HG03159 (cell line): ENCODE measurements at regions not wholly inside any gene's neighbourhood (a gene's known extent, or its start where the extent isn't known, plus 50 kb on each side); places are given as distances from the start of the nearest gene placed in this dataset.

ENCODE experiments used
- ATAC-seq: cut with Tn5 transposase; IDR thresholded peaks from one replicate; pipeline ENCODE4 v1.9.1; 2021; ENCODE audit warnings: mild to moderate bottlenecking, moderate library complexity; ENCODE audit not compliant: unreplicated experiment

DNA sequence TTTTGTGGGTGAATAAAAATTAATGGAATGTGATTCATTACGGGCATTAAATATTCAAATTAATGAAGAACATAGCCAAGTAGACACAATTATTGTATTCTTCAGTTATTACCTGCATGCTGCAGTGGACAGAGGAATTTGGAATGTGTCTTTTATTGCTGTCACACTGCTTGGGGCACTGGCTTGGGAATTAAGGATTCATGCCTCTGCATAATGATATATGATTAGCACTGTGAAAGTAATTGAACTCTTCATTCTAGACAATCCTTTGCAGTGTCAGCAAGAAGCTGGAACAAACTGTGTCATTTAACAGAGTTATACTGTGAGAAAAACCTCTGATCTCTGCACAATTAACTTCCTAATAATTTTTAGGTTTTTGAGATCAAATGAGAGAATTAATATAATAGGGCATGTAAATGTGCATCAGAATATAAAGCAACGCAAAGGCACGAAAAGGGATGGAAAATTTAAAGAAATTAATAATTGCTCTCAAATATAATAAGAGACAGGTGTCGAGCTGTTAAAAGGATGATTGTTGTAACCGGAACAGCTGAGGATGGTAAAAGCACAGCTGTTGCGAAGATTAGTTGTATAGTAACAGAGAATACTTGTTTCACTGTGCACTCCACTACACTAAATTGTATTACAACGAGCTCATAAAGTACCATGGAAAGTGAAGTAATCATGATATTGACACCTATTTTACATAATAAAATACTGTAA, 235.1 kb upstream of the MIR17HG start:
- ATAC-seq = no peak

DNA sequence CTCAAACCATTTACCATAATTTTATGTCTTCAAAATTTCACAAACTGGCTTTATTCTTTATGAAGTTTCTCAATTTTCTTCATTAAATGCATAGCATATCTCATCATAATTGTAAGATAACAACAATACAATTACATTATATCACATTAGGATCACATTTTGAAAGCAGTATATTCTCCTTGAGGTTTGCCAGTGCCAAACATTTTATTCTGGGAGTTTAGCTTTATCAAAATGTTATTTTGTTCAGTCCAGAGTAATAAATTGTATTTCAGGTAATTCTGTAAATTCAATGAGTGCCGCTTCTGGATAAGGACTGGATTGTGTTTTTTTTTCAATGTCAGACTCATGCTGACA, 234.6 kb upstream of the MIR17HG start:
- ATAC-seq = no peak

DNA sequence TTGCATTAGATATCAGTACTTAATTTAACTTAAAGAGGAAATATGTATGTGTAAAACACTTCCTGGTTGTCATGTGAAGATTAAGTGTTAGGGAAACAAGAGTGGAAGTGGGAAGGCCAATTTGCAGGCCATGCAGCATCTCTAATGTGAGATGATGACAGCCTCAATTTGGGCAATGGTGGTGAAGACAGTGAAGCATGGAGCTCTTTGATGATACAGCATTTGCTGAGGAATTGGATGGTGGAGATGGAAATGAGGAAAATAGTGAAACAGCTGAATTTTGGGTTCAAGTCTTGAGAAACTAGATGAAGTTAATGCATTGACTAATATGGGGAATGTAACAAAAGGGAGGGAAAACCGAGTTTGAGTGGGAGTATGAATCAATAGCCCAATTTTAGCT, 231.7 kb upstream of the MIR17HG start:
- ATAC-seq = no peak

DNA sequence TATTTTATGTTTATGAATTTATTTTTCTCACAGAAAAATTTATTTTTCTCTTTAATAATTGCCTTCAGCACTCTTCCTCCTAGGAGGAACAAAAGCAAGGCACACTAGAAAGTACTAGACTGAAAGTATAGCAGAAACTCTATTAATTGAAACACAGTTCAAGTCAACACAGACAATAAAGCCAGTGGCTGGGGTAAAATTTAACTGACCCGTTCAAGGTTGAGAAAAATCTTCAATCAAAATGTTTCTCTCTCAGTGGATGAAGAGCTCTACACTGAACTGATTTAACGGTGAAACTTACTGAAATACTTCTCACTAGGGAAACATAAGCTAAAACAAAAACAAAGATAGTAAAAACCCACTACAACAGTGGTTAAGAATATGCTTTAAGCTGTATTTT, 230.1 kb upstream of the MIR17HG start:
- no peak for ATAC-seq

DNA sequence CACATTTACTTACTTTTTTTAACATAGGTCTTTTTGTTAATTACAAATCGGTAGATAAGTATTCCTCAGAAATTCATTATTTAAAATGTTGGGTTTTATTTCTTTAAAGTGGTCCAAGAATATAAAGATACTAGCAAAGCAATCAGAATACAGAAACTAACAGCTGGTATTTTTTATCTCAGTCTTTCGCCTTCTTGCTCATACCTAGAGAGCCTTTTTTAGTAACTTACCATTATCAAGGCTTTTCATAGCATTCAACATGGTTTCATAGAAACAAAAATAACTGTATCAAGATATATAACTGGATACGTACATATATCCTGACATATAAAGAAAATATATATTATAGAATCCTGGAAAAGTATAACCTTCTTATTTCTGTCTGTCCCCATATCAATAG, 227.8 kb upstream of the MIR17HG start:
- ATAC-seq = no peak

DNA sequence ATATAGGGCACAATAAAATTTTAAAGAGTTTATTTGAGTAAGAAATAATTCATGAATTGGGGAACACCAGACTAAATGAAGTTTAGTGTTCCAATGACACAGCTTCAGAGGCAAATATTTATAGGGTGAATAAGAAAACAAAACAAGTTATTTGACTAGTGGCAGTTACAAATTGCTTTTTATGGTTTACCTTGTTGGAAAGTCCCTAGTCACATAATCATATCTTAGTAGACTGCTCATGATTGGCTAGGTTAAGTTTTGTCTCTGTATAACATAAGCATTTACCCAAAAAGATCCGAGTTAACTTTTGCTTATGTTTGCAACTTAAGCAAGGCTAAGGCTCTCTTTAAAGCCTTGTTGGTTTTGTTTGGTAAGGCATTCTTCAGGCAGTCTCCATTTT, 224.7 kb upstream of the MIR17HG start:
- no peak for ATAC-seq

DNA sequence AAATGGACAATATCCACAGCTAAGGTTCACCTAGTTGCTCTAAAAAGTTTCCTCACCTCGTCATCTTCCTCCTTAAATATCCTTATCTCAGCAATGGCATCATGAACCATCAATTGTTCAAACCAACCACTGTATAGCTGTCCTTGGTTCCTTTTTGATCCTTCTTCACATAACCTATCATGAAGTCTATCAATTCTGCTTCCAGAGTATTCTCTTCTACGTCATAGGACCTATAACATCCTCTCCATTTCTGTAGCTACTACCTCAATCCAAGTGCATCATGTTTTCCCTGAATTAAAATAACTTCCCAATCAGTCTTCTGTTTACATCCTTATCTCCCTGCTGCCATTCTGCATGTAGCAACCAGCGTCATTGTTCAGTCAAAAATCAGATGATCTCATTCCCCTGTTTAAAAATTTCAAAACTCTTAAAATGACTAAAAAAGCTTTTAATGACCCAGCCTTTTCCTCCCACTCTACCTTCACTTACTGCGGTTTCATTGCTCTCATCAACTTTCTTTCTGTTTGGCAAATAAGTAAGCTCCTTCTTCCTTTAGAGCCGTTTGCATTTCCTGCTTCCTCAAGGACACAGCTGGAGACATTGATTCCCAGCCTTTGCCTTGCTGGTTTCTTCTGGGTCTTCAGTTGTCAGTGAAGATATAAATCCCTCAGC, 223.9 kb upstream of the MIR17HG start:
- peak; percentile 47 for ATAC-seq

DNA sequence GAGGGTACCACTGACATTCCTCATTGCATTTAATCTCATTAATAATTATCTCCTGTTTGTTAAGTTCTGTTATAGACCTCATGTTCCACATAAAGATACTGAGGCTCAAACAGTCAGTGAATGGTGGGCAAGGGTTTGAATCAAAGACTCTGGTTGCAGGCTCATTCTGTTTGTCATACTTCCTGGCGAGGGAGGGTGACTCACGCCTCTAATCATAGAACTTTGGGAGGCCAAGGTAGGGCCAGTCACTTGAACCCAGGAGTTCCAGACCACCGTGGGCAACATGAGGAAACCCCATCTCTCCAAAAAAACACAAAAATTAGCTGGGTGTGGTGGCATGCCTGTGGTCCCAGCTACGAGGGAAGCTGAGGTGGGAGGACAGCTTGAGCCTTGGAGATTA, 220.7 kb upstream of the MIR17HG start:
- no peak for ATAC-seq

DNA sequence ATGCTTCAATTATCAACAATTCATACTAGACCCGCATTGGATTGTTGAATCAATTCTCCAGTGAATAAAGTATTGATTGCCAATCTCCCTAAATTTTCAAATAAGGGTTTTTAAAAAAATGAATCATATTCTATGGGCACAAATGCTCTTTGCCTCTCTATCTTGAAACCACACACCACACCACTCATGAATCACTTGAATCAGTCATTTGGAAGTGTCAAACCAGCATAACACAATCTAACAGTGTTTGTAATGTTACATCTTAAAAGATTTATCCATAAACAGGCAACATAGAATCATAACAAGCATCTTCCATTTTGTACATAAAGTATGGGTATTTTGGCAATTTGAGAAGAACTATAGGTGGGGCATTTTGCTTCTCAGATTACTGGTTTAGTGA, 219.5 kb upstream of the MIR17HG start:
- ATAC-seq = no peak

DNA sequence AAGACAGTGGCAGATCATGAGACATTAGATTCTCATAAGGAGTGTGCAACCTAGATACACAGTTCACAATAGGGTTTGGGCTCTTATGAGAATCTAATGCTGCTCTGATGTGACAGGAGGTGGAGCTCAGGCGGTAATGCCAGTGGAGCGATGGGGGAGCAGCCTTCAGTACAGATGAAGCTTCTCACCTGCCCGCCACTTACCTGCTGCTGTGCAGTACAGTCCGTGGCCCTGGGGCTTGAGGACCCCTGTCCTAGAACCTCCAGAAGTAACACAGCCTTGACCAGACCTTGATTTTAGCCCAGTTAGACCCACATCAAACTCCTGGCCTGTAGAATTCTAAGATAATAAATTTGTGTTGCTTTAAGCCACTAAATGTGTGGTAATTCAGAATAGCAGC, 215.1 kb upstream of the MIR17HG start:
- no peak for ATAC-seq

DNA sequence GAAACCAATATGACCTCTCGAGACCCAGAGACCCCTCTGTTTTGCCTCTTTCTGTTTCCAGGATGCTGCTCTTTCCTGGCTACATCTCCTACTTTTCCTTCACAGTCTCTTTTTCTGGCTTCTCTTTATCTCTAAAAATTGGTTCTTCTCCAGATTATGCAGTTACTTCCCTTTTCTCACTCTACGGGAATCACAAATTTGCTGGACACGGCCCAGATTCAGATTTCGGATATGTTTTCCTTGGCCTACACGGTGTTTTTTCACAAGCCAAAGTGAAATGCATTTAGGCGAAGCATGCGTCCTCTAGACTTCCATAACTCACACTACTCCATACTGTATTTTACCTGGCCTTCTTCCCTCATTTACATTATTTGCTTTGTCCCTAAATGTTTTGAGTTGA, 214.7 kb upstream of the MIR17HG start:
- ATAC-seq = no peak

DNA sequence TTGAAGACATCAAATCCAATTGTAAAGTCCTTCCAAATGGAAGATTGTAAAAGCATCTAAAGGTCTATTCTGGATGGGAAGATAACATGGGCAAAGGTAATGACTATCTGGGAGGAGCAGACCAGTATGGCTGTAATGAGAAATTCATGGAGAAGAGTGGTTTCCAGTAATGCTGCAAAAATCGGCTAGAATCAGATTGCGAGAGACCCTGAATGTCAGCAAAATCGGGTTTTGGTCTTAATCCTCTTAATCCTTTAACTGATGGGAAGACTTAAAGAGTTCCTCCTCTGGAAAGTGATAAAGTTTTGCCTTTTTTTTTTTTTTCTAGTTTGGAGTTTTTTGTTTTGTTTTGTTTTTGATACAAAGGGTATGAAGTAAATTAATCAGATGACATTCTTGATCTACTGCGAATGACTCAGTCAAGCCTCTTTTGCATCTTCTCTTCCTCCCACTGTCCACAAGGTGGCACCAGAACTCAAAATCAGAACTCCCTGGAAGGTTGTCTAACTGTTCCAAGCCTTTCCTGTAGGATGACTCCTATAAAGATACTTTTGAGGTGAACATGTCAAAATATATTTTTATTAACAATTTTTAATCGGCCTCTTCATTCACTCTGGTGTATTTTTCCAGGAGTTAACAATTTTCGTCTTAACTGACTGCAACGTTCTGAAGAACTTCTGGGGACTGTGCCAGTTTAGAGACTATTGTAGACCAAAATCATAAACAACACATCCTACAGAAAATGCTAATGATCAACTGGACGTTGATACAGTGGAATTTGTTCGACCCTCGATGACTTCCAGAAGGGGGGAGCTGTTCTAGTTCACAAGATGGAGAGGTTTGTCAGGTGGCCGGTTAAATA, 213.3 kb upstream of the MIR17HG start:
- ATAC-seq = peak; percentile 82

DNA sequence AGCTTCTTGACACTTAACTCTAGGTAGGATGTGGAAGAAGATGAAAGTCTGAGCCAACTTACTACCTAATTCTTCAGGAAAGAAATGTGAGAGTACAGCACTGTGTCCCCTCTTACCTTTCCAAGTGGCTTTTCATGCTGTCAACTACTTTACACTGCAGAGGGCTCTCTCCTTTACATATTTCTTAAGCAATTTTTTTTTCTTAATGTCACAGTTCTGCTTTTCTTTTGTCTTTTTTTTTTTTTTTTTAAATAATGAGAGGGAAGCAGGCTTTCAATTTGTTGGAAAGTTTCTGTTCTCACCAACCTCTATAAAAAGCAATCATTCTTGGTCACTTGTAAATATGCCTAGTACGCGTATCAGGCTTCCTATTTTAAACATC, 212.7 kb upstream of the MIR17HG start:
- ATAC-seq = peak; percentile 22

DNA sequence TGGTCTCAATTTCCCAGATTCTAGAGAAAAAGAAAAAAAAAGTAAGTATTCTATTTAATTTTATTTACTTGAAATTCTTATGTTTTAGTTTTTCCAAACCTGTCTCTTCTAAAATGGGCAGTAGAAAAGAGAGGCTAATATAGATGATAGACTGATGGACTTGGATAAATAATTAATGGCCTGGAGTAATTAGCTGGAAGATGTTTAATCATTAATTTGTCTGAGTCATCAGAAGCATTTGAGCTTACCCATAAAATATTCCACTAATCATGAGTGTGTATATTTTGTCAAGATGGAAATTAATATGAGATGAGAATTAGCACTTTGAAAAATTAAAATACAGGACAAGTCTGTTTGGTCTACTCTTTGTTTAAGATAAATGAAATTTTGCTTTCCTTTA, 212.1 kb upstream of the MIR17HG start:
- ATAC-seq = no peak

DNA sequence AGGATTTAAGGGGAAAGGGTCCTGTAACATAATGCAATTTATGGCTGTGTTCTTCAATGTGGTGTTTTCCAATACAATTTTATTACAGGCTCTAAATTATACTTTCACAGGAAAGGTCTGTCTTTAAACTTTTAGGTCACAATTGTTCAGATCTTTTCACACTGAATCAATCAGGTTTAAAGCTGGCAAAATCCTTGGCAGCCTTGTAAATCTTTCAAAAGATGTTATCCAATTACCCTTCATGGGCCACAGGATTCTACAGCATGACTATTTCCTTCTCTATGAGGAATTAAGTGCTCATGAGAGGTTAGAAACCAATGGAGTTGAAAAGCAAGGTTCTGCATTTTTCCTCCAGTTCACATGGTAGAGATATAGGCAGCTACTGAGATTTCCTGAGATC, 211.5 kb upstream of the MIR17HG start:
- ATAC-seq = no peak

DNA sequence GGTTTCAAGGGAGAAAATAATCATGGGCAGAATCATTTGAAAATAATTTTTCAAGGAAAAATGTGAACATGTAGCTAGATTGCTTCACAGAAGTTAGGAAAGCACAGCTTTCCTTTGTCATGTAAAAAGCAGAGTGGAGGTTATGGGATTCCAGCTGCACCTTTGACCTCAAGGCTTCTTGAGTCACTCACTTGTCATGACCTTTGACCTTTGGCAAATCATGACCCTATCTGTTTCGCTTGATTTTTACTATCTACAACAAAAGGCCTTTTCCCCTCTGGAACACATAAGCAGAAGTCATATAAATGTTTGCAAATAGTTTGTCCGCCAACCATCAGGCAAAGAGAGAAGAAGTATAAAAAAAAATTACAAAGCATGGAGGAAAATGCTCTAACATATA, 210.7 kb upstream of the MIR17HG start:
- no peak for ATAC-seq

DNA sequence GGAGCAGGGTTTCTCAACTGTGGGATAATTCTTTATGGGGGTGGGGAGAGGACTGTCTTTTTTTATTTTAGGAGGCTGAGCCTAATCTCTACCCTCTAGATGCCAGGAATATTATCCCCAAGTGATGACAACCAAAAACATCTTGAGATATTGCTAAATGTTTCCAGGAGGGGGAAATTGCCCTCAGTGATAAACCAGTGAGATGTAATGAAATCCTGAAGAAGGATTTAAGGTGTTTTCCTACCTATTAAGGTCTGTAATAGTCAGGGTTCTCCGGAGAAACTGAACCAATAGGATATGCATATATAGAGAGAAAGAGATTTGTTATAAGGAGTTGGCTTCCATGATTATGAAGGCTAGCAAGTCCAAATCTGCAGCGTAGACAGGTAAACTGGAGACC, 208.3 kb upstream of the MIR17HG start:
- ATAC-seq = no peak

DNA sequence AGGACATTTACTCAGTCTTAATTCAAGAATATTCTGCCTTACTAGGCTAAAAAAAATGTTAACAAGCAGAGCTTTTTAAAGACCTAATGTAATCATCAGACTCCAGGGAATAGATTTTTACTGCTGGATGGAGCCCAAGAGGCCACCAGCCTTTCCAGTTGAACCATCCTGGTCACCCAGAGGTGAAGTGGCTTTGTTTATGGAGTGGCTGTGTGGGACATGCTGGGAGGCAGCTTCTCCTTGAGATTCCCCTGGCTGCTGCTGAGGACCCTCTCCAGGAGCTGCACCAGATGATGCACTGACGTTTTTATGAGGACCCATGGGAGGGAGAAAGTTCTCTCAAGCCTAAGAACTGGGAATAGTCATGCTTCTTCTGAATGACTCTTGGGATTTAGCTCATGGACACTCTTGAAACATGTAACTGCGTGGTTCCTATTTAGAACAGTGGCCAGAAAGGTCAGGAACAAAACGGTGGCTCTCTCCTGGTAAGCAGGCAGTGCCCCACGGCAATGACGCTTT, 205.9 kb upstream of the MIR17HG start:
- ATAC-seq = no peak

DNA sequence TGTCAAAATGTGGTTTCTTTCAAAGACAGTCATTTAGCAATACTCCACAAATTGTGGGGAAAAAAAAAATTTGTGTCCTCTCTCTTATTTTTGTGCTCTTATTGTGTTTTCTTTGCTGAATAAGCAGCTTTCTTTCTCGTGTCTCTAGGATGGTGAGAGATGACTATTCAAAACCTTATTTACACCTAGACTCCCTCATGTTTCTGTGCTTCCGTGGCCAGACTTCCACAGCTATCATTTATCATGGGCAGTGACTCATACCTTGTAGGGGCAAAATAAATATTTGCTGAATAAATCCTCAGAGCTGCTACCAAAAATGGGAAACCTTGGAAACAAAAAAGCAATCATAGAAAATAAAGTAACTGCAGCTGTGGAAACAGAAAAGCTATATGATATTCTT, 204.9 kb upstream of the MIR17HG start:
- no peak for ATAC-seq

DNA sequence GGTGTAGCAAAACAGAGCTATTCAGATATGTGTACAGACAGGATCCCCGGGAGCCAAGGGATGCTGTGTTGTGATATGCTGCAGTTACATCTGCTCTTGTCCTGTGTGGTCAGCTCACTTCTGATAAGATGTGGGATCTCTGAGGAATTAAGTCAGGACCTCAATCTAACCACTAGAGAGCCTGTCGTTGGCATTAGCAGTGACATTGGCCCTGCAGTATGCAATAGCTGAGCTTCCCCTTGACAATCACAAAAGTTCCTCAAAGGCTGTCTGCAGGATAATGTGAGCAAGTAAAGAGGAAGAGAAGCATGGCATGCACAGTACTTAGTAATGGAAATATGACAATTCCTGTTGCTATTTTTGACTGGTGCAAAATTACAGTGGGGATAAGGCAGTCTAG, 203.4 kb upstream of the MIR17HG start:
- no peak for ATAC-seq

DNA sequence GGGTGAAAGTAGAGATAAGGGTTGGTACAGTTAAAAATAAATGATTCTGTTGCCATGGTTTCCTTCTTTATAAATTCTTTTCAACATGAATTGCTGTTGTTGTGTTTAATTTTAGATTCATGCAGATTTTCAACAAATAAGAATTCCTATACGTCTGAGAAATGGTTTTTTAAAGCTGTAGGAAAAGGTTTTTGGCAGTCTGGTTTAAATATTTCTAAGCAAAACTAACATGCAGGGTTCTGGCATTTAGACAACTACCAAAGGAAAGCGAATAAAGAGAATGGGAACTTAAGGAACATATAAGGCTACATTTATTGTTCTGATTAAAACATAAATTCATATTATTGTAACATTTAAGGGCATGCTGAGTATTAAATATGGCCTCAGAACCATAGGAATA, 203.0 kb upstream of the MIR17HG start:
- ATAC-seq = no peak
